ENCODE measurements at regions not wholly inside any gene's neighbourhood (a gene's known extent, or its start where the extent isn't known, plus 50 kb on each side); places are given as distances from the start of the nearest gene placed in this dataset.

DNA sequence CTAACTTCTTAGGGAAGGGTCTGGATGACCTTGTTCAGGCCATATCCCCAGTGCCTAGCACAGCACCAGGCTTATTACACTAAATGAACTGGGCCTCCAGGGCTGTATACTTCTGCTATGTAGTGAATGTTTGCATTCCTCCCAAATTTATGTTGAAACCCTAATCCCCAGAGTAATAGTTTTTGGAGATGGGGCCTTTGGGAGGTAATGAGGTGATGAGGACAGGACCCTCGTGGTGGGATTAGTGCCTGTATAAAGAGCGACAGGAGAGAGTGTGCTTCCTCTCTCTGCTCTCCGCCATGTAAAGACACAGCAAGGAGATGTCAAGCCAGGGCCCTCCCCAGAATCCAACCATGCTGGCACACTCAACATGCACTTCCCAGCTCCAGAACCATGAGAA, 148.3 kb downstream of the SEC61B start:
- TF ChIP-seq CTCF (IDR thresholded peaks at IDR 0.05) (no peak), POLR2AphosphoS5 (IDR thresholded peaks at IDR 0.05) (no peak), POLR2A (IDR thresholded peaks at IDR 0.05) (no peak)
